ENCODE measurements at regions not wholly inside any gene's neighbourhood (a gene's known extent, or its start where the extent isn't known, plus 50 kb on each side); places are given as distances from the start of the nearest gene placed in this dataset.

DNA sequence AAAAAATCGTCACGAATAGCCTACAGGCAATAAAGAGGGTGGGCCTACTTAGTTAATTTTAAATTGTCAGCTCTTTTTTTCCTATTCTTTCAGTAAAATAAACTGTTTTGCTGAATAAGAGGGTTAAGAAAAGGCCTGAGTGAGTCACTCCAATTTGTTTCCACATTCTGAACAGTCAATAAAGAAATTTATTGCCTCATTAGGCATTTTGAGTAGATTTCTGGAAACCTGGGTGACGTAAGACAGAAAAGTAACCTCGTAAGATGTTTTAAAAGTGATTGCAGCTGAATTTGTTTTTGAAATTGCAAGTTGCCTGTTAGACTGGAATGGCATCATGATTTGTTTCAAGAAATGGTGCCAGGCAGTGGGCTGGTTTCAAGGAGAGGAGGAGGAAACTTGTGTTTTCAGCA lies 439.3 kb downstream of the USP25 start:
- DNase-seq (ENCODE audit: low spot score) = no peak
- TF ChIP-seq CTCF (IDR thresholded peaks at IDR 0.05; ENCODE audit: extremely low read depth, missing control alignments) = no peak

- TF ChIP-seq CTCF (IDR thresholded peaks at IDR 0.05; ENCODE audit: extremely low read depth, missing control alignments) = no peak
- no peak for DNase-seq (ENCODE audit: low spot score)
These were observed 440.0 kb downstream of the USP25 start for GRCh38 chr21:16169779-16170178.

- no peak for TF ChIP-seq CTCF (IDR thresholded peaks at IDR 0.05; ENCODE audit: extremely low read depth, missing control alignments)
- no peak for DNase-seq (ENCODE audit: low spot score)
These were observed 446.8 kb downstream of the USP25 start for GRCh38 chr21:16176570-16176969.

GRCh38 chr21:16177532-16177931 lies 447.8 kb downstream of the USP25 start:
- no peak for TF ChIP-seq CTCF (IDR thresholded peaks at IDR 0.05; ENCODE audit: extremely low read depth, missing control alignments)
- DNase-seq (ENCODE audit: low spot score) = no peak

DNA sequence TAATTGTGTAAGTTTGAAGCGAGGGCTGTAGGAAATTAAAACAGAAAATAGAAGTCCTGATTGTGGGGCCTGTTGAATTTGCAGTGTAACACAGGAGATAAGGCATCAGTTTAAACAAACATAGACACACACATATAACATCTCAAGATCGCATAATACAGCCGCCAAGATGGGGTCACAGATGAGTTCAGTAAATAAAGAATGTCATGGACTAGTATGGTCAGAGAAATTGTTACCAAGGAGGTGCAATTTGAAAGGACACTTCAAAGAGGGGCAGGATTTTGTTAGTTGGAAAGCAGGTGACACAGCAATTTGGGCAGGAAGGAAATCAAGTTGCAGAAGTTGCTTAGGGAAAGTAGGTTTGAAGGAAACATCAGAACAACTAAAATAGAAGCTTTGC lies 450.0 kb downstream of the USP25 start:
- no peak for TF ChIP-seq CTCF (IDR thresholded peaks at IDR 0.05; ENCODE audit: extremely low read depth, missing control alignments)
- no peak for DNase-seq (ENCODE audit: low spot score)

DNA sequence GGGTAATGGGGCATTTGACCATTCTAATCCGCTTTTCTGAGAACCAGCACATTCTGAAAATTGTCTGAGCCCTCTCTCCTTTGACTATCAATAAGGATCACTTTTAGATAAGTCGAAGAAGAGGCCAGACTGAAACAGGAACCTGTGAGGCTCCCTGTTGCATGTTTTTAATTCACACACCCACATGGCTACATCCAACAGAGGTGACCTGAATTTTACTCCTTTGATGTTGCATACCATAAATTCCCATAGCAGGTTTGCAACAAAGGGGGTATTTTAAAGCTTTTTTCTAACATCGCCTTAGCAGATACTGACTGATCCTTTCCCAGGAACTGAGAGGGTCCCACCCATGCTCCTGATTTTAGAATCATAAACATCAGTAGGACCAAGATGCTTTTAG lies 450.8 kb downstream of the USP25 start:
- DNase-seq (ENCODE audit: low spot score) = no peak
- no peak for TF ChIP-seq CTCF (IDR thresholded peaks at IDR 0.05; ENCODE audit: extremely low read depth, missing control alignments)

GRCh38 chr21:16181018-16181417 lies 451.2 kb downstream of the USP25 start:
- no peak for TF ChIP-seq CTCF (IDR thresholded peaks at IDR 0.05; ENCODE audit: extremely low read depth, missing control alignments)
- DNase-seq (ENCODE audit: low spot score) = no peak

All from GM20000 (cell line).